Brain microvascular endothelial cell (primary cell): ENCODE measurements at regions not wholly inside any gene's neighbourhood (a gene's known extent, or its start where the extent isn't known, plus 50 kb on each side); places are given as distances from the start of the nearest gene placed in this dataset.

Experiments
- DNase-seq: peaks from one replicate; pipeline ENCODE4 v3.0.0-alpha.2; 2020
- H3K27ac ChIP-seq: fragments of 250-450 bp; sonication (Bioruptor Pico); 2 replicates; pipeline ENCODE4 v1.5.1; 2020; ENCODE audit warnings: mild to moderate bottlenecking, moderate library complexity
- H3K27me3 ChIP-seq: fragments of 250-450 bp; sonication (Bioruptor Pico); replicated peaks from 2 replicates; pipeline ENCODE4 v1.5.1; 2020; ENCODE audit warnings: mild to moderate bottlenecking
- H3K36me3 ChIP-seq: fragments of 250-450 bp; sonication (Bioruptor Pico); replicated peaks from 2 replicates; pipeline ENCODE4 v1.5.1; 2020; ENCODE audit warnings: mild to moderate bottlenecking
- H3K4me3 ChIP-seq: 2 replicates; pipeline ENCODE4 v1.5.1; 2011; ENCODE audit warnings: low read depth, mild to moderate bottlenecking, control low read depth, low read length, moderate library complexity
- CTCF ChIP-seq: IDR thresholded peaks from 2 replicates; pipeline ENCODE4 v1.5.1; 2011; ENCODE audit warnings: low read depth, mild to moderate bottlenecking, moderate library complexity, low read length, control low read depth, inconsistent platforms; ENCODE audit errors: missing control alignments
- in situ Hi-C: cut with HindIII; loops from 2 replicates; pipeline ENCODE4 v1.10.0; 2017; ENCODE audit warnings: low sequenced_read_pairs, low pct_ligation_motif_present

- TF ChIP-seq CTCF = no peak
- Histone ChIP-seq H3K27ac (no peak overlapping the region), H3K27me3 (no peaks in the 10 kb centered on the region), H3K36me3 (no peaks in the 10 kb centered on the region), H3K4me3 (no peak overlapping the region)
- DNase-seq = no peak
- in situ Hi-C loops = no loop called here
Observed at GRCh38 chr17:73743518-73744201, 99.4 kb upstream of the SDK2 start.

- no peak for DNase-seq
- Histone ChIP-seq H3K27ac (no peak overlapping the region), H3K27me3 (no peaks in the 10 kb centered on the region), H3K4me3 (no peak overlapping the region), H3K36me3 (no peaks in the 10 kb centered on the region)
- in situ Hi-C loops = no loop called here
- no peak for TF ChIP-seq CTCF
Observed at GRCh38 chr17:73744411-73744810, 100.2 kb upstream of the SDK2 start.

- H3K27ac ChIP-seq = no peak overlapping the region
- no peak for DNase-seq
- no peak overlapping the region for H3K4me3 ChIP-seq
- no peaks in the 10 kb centered on the region for H3K27me3 ChIP-seq
- no peaks in the 10 kb centered on the region for H3K36me3 ChIP-seq
- no peak for TF ChIP-seq CTCF
- in situ Hi-C loops = no loop called here
Observed at GRCh38 chr17:73746314-73747073, 102.2 kb upstream of the SDK2 start.

GRCh38 chr17:73747221-73748002 is 103.2 kb upstream of the SDK2 start:
- in situ Hi-C loops = no loop called here
- Histone ChIP-seq H3K27ac (no peak overlapping the region), H3K4me3 (no peak overlapping the region), H3K27me3 (no peaks in the 10 kb centered on the region), H3K36me3 (no peaks in the 10 kb centered on the region)
- DNase-seq = no peak
- TF ChIP-seq CTCF = no peak

GRCh38 chr17:73748508-73748907 is 104.3 kb upstream of the SDK2 start:
- Histone ChIP-seq H3K36me3 (no peaks in the 10 kb centered on the region), H3K27me3 (no peaks in the 10 kb centered on the region), H3K27ac (no peak overlapping the region), H3K4me3 (no peak overlapping the region)
- TF ChIP-seq CTCF = no peak
- in situ Hi-C loops = no loop called here
- DNase-seq = no peak
